ENCODE measurements at regions not wholly inside any gene's neighbourhood (a gene's known extent, or its start where the extent isn't known, plus 50 kb on each side); places are given as distances from the start of the nearest gene placed in this dataset.

DNA sequence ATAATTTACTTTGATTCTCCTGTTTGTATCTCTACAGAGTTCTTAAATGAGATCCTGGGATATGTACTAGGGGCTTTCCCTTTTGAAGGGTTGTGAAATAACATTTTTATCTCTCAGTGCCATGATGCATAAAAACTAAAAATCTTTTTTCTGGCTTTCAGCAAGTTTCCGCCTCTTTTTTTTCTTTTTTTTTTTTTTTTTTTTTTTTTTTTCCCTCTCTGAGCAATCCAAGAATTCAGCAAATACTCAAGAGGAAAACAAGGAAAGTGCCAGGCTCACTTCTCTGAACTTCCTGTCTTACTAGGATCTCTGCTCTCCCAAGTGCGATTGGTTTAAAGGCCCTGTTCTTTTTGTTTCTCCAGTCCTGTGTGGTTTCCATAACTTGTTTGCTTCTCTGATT is 79.9 kb downstream of the HYCC1 start:
- Histone ChIP-seq H3K27me3 (ENCODE audit: insufficient read depth, poor library complexity, severe bottlenecking) (no peaks in the 10 kb centered on the region), H3K4me3 (replicated peaks; ENCODE audit: insufficient read depth, low read length) (no peak overlapping the region), H3K27ac (replicated peaks) (no peak overlapping the region)
- no peak for DNase-seq (ENCODE audit: low read depth in 1 of 2, low spot score in 1 of 2)
- TF ChIP-seq POLR2AphosphoS5 (IDR thresholded peaks at IDR 0.05; ENCODE audit: low read depth) (no peak), GABPA (IDR thresholded peaks at IDR 0.05; ENCODE audit: low read depth) (no peak), REST (IDR thresholded peaks at IDR 0.05; ENCODE audit: insufficient replicate concordance, low read depth) (no peak), SPI1 (IDR thresholded peaks at IDR 0.05; ENCODE audit: borderline replicate concordance, low read depth) (no peak)
- TF ChIP-seq, protein P1, sequence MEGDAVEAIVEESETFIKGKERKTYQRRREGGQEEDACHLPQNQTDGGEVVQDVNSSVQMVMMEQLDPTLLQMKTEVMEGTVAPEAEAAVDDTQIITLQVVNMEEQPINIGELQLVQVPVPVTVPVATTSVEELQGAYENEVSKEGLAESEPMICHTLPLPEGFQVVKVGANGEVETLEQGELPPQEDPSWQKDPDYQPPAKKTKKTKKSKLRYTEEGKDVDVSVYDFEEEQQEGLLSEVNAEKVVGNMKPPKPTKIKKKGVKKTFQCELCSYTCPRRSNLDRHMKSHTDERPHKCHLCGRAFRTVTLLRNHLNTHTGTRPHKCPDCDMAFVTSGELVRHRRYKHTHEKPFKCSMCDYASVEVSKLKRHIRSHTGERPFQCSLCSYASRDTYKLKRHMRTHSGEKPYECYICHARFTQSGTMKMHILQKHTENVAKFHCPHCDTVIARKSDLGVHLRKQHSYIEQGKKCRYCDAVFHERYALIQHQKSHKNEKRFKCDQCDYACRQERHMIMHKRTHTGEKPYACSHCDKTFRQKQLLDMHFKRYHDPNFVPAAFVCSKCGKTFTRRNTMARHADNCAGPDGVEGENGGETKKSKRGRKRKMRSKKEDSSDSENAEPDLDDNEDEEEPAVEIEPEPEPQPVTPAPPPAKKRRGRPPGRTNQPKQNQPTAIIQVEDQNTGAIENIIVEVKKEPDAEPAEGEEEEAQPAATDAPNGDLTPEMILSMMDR (IDR thresholded peaks at IDR 0.05; ENCODE audit: insufficient read depth, low read length), result no peak

DNA sequence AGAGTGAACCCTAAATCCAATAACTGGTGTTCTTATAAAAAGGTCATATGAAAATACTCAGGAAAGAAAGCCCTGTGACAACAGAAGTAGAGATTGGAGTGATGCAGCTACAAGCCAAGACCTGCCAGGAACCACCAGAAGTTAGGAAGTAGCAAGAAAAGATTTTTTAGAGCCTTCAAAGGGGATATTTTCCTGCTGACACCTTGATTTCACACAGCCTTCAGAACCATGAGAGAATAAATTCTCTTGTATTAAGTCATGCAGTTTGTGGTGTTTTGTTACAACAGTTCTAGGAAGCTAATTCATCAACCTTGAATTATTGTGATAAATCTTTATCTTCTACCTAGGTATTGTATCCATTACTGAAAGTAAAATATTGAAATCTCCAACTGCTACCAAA is 81.0 kb downstream of the HYCC1 start:
- DNase-seq (ENCODE audit: low read depth in 1 of 2, low spot score in 1 of 2), result no peak
- Histone ChIP-seq H3K27ac (replicated peaks) (no peak overlapping the region), H3K4me3 (replicated peaks; ENCODE audit: insufficient read depth, low read length) (no peak overlapping the region), H3K27me3 (ENCODE audit: insufficient read depth, poor library complexity, severe bottlenecking) (no peaks in the 10 kb centered on the region)
- TF ChIP-seq SPI1 (IDR thresholded peaks at IDR 0.05; ENCODE audit: borderline replicate concordance, low read depth) (no peak), REST (IDR thresholded peaks at IDR 0.05; ENCODE audit: insufficient replicate concordance, low read depth) (no peak), GABPA (IDR thresholded peaks at IDR 0.05; ENCODE audit: low read depth) (no peak), POLR2AphosphoS5 (IDR thresholded peaks at IDR 0.05; ENCODE audit: low read depth) (no peak)
- TF ChIP-seq, protein P1 (IDR thresholded peaks at IDR 0.05; ENCODE audit: insufficient read depth, low read length), result no peak

GRCh38 chr7:22931011-22931410 is 82.9 kb downstream of the HYCC1 start:
- Histone ChIP-seq H3K27me3 (ENCODE audit: insufficient read depth, poor library complexity, severe bottlenecking) (no peaks in the 10 kb centered on the region), H3K27ac (replicated peaks) (no peak overlapping the region), H3K4me3 (replicated peaks; ENCODE audit: insufficient read depth, low read length) (no peak overlapping the region)
- TF ChIP-seq POLR2AphosphoS5 (IDR thresholded peaks at IDR 0.05; ENCODE audit: low read depth), result no peak
- TF ChIP-seq SPI1 (IDR thresholded peaks at IDR 0.05; ENCODE audit: borderline replicate concordance, low read depth), result no peak
- no peak for TF ChIP-seq REST (IDR thresholded peaks at IDR 0.05; ENCODE audit: insufficient replicate concordance, low read depth)
- no peak for TF ChIP-seq GABPA (IDR thresholded peaks at IDR 0.05; ENCODE audit: low read depth)
- TF ChIP-seq, protein P1 (IDR thresholded peaks at IDR 0.05; ENCODE audit: insufficient read depth, low read length), result no peak
- DNase-seq (ENCODE audit: low read depth in 1 of 2, low spot score in 1 of 2), result no peak

Data from HL-60 (cell line).